ENCODE measurements at regions not wholly inside any gene's neighbourhood (a gene's known extent, or its start where the extent isn't known, plus 50 kb on each side); places are given as distances from the start of the nearest gene placed in this dataset.

GRCh38 chr5:14081791-14082190 is 61.4 kb upstream of the TRIO start (continued):
- TF ChIP-seq ELF3 (CRISPR knock-in tag; IDR thresholded peaks at IDR 0.05) (no peak), ZNF792 (CRISPR knock-in tag; IDR thresholded peaks at IDR 0.05) (no peak), EEA1 (CRISPR knock-in tag; IDR thresholded peaks at IDR 0.05; ENCODE audit: borderline replicate concordance) (no peak), MYC (CRISPR knock-in tag; IDR thresholded peaks at IDR 0.05; ENCODE audit: borderline replicate concordance) (no peak), CREB1 (IDR thresholded peaks at IDR 0.05) (no peak), CREB1 (CRISPR knock-in tag; IDR thresholded peaks at IDR 0.05) (no peak), AKAP8 (CRISPR knock-in tag; IDR thresholded peaks at IDR 0.05) (no peak)

GRCh38 chr5:14078716-14079115 is 64.4 kb upstream of the TRIO start:
- DNase-seq (ENCODE audit: low spot score) (no peak), FAIRE-seq (no peak), ATAC-seq (no peak)
- WGBS (ENCODE audit: low lambda C conversion rate): 92% methylated on average over 3 of the region's 3 CpGs
- H3K4me3 ChIP-seq (replicated peaks in 1 of 3; ENCODE audit: insufficient read depth in 1 of 3, low read depth in 2 of 3, low read length in 3 of 3): no peak overlapping the region
- H2AFZ ChIP-seq (ENCODE audit: low read length): no peak overlapping the region
- CTCF ChIA-PET (ENCODE audit: low intra/inter-chr PET ratio, low total read pairs): no interaction called here
- POLR2A ChIA-PET: no interaction called here
- no peak overlapping the region for H3K27ac ChIP-seq (ENCODE audit: extremely low read length, insufficient read depth, low read length)
- H3K4me2 ChIP-seq (ENCODE audit: low read depth, low read length): no peak overlapping the region
- H3K79me2 ChIP-seq (ENCODE audit: insufficient read depth, low read length): no peaks in the 10 kb centered on the region
- no TSS peak for BruUV-seq (replicated peaks)
- H3K4me1 ChIP-seq (ENCODE audit: insufficient read depth, low read length): no peaks in the 10 kb centered on the region
- H3K9ac ChIP-seq (ENCODE audit: insufficient read depth, low read depth, low read length): no peak overlapping the region
- no peak for TF ChIP-seq THYN1 (CRISPR knock-in tag; IDR thresholded peaks at IDR 0.05; ENCODE audit: borderline replicate concordance, low read depth)
- intact Hi-C loops (cut with micrococcal nuclease; ENCODE audit: unreplicated experiment): no loop called here
- H3K27me3 ChIP-seq (ENCODE audit: control insufficient read depth in 1 of 2, insufficient read depth in 2 of 2, low read length in 2 of 2): peaks cover 3 to 37% of the 10 kb centered on the region in 2 experiments; a peak in 4 of 5 replicates
- in situ Hi-C loops (cut with HindIII; ENCODE audit: extremely low pct_ligation_motif_present, low pct_unique_long_range_greater_than_20kb): no loop called here
- H4K20me1 ChIP-seq (ENCODE audit: insufficient read depth, low read length): no peaks in the 10 kb centered on the region
- no peaks in the 10 kb centered on the region for H3K9me3 ChIP-seq (ENCODE audit: low read length)
- no peaks in the 10 kb centered on the region for H3K36me3 ChIP-seq (replicated peaks in 1 of 2; ENCODE audit: control insufficient read depth in 1 of 2, insufficient read depth in 2 of 2, low read length in 2 of 2)

GRCh38 chr5:14077501-14077900 is 65.6 kb upstream of the TRIO start:
- Histone ChIP-seq H3K27ac (ENCODE audit: extremely low read length, insufficient read depth, low read length) (no peak overlapping the region), H3K36me3 (replicated peaks in 1 of 2; ENCODE audit: control insufficient read depth in 1 of 2, insufficient read depth in 2 of 2, low read length in 2 of 2) (no peaks in the 10 kb centered on the region), H3K79me2 (ENCODE audit: insufficient read depth, low read length) (no peaks in the 10 kb centered on the region), H3K4me1 (ENCODE audit: insufficient read depth, low read length) (no peaks in the 10 kb centered on the region), H3K9me3 (ENCODE audit: low read length) (no peaks in the 10 kb centered on the region), H3K4me3 (replicated peaks in 1 of 3; ENCODE audit: insufficient read depth in 1 of 3, low read depth in 2 of 3, low read length in 3 of 3) (no peak overlapping the region), H3K4me2 (ENCODE audit: low read depth, low read length) (no peak overlapping the region), H4K20me1 (ENCODE audit: insufficient read depth, low read length) (no peaks in the 10 kb centered on the region), H3K9ac (ENCODE audit: insufficient read depth, low read depth, low read length) (no peak overlapping the region), H2AFZ (ENCODE audit: low read length) (no peak overlapping the region), H3K27me3 (ENCODE audit: control insufficient read depth in 1 of 2, insufficient read depth in 2 of 2, low read length in 2 of 2) (peaks cover 3 to 44% of the 10 kb centered on the region in 2 experiments; a peak in 4 of 5 replicates)
- no TSS peak for BruUV-seq (replicated peaks)
- WGBS (ENCODE audit: low lambda C conversion rate): 48% methylated on average over 3 of the region's 8 CpGs
- ChIA-PET POLR2A (no interaction called here), CTCF (ENCODE audit: low intra/inter-chr PET ratio, low total read pairs) (no interaction called here)
- no peak for DNase-seq (ENCODE audit: low spot score)
- intact Hi-C loops (cut with micrococcal nuclease; ENCODE audit: unreplicated experiment) (no loop called here), in situ Hi-C loops (cut with HindIII; ENCODE audit: extremely low pct_ligation_motif_present, low pct_unique_long_range_greater_than_20kb) (no loop called here)
- no peak; the same call in 2 of the 3 replicates for ATAC-seq
- FAIRE-seq: no peak
- TF ChIP-seq PLRG1 (conservative IDR thresholded peaks at IDR 0.05) (no peak), UBTF (CRISPR knock-in tag; IDR thresholded peaks at IDR 0.05) (no peak), FIP1L1 (IDR thresholded peaks at IDR 0.05; ENCODE audit: borderline replicate concordance, insufficient read depth, low read depth, low read length) (no peak), NCOA2 (CRISPR knock-in tag; IDR thresholded peaks at IDR 0.05) (no peak), RXRA (CRISPR knock-in tag; IDR thresholded peaks at IDR 0.05) (no peak), ZC3H13 (CRISPR knock-in tag; IDR thresholded peaks at IDR 0.05) (no peak), JUNB (CRISPR knock-in tag; IDR thresholded peaks at IDR 0.05; ENCODE audit: borderline replicate concordance) (no peak), ZNF121 (CRISPR knock-in tag; IDR thresholded peaks at IDR 0.05) (no peak), ZNF510 (CRISPR knock-in tag; IDR thresholded peaks at IDR 0.05; ENCODE audit: low read depth) (no peak), NFKB2 (CRISPR knock-in tag; IDR thresholded peaks at IDR 0.05; ENCODE audit: borderline replicate concordance) (no peak), GABPA (IDR thresholded peaks at IDR 0.05; ENCODE audit: low read depth, low read length) (no peak), GABPA (CRISPR knock-in tag; IDR thresholded peaks at IDR 0.05; ENCODE audit: low read depth) (no peak)

All from HepG2 (cell line).